MM.1S (cell line): ENCODE measurements at regions not wholly inside any gene's neighbourhood (a gene's known extent, or its start where the extent isn't known, plus 50 kb on each side); places are given as distances from the start of the nearest gene placed in this dataset.

Experiments used
- DNase-seq: peaks from one replicate; pipeline ENCODE4 v3.0.0-alpha.2; 2015
- H2AFZ ChIP-seq: fragments of 300-600 bp; sonication (generic); 2 replicates; pipeline ENCODE4 v1.6.0; 2016; ENCODE audit warnings: antibody characterized with exemption, low read length
- H3F3A ChIP-seq: fragments of 300-600 bp; sonication (generic); 2 replicates; pipeline ENCODE4 v1.6.1; 2016; ENCODE audit warnings: mild to moderate bottlenecking, antibody characterized with exemption, low read length, moderate library complexity, mixed read lengths; ENCODE audit not compliant: insufficient read depth
- H3K27ac ChIP-seq: fragments of 300-600 bp; sonication (generic); 2 replicates; pipeline ENCODE4 v1.5.1; 2016; ENCODE audit warnings: mild to moderate bottlenecking, low read length
- H3K27me3 ChIP-seq: fragments of 300-600 bp; sonication (generic); replicated peaks from 2 replicates; pipeline ENCODE4 v1.6.0; 2016; ENCODE audit warnings: low read length; ENCODE audit not compliant: insufficient read depth
- H3K36me3 ChIP-seq: fragments of 300-600 bp; sonication (generic); replicated peaks from 2 replicates; pipeline ENCODE4 v1.6.1; 2016; ENCODE audit warnings: mild to moderate bottlenecking, low read length, mixed read lengths; ENCODE audit not compliant: insufficient read depth
- H3K4me1 ChIP-seq: fragments of 300-600 bp; sonication (generic); 2 replicates; pipeline ENCODE4 v1.6.1; 2016; ENCODE audit warnings: low read length, mixed read lengths
- H3K4me2 ChIP-seq: fragments of 300-600 bp; sonication (generic); 2 replicates; pipeline ENCODE4 v1.6.0; 2016; ENCODE audit warnings: low read depth, low read length
- H3K4me3 ChIP-seq: fragments of 300-600 bp; sonication (generic); 2 replicates; pipeline ENCODE4 v1.5.1; 2016; ENCODE audit warnings: low read length, mixed read lengths
- H3K79me2 ChIP-seq: fragments of 300-600 bp; sonication (generic); 2 replicates; pipeline ENCODE4 v1.6.1; 2016; ENCODE audit warnings: mixed run types, low read length, mixed read lengths
- H3K9ac ChIP-seq: fragments of 300-600 bp; sonication (generic); 2 replicates; pipeline ENCODE4 v1.6.1; 2016; ENCODE audit warnings: low read length, mixed read lengths
- H3K9me2 ChIP-seq: fragments of 300-600 bp; sonication (generic); replicated peaks from 2 replicates; pipeline ENCODE4 v1.6.1; 2016; ENCODE audit warnings: mild to moderate bottlenecking, low read length, mixed read lengths; ENCODE audit not compliant: insufficient read depth
- H3K9me3 ChIP-seq: fragments of 300-600 bp; sonication (generic); replicated peaks from 2 replicates; pipeline ENCODE4 v1.6.1; 2016; ENCODE audit warnings: mild to moderate bottlenecking, low read length, mixed read lengths; ENCODE audit not compliant: insufficient read depth
- H4K20me1 ChIP-seq: fragments of 300-600 bp; sonication (generic); 2 replicates; pipeline ENCODE4 v1.6.1; 2016; ENCODE audit warnings: mild to moderate bottlenecking, low read length, moderate library complexity, mixed read lengths; ENCODE audit not compliant: insufficient read depth
- CTCF ChIP-seq: fragments of 300-600 bp; sonication (generic); IDR thresholded peaks from 2 replicates; pipeline ENCODE4 v1.5.1; 2016; ENCODE audit warnings: antibody characterized with exemption, low read length, mixed read lengths
- EZH2 ChIP-seq: fragments of 300-600 bp; sonication (generic); optimal IDR thresholded peaks from 2 replicates; pipeline ENCODE3; 2017; ENCODE audit warnings: low read depth, mild to moderate bottlenecking, antibody characterized with exemption, low read length, mixed read lengths
- EZH2phosphoT487 ChIP-seq: fragments of 300-600 bp; sonication (generic); IDR thresholded peaks from 2 replicates; pipeline ENCODE4 v1.6.1; 2018; ENCODE audit warnings: antibody characterized with exemption, low read length

DNA sequence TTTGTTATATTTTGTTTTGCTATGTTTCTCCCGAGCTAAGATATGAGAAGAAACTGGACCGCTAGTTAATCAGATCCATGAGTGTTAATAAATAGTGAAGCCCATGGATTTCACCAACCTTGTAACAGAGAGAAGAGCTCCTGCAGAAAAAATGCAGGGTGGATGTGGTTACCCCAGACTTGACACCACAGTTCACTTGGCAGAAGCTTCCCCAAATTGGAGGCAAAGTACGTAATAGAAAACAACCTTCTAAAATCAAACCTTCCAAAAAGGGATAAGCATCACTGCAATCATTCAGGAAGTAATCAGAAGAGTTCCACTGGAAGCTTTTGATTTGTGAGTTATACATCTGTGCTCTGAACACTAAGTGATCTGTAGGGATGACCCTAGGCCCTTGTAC, 267.5 kb downstream of the ACTL7B start:
- H3K9me3 ChIP-seq: no peaks in the 10 kb centered on the region
- no peaks in the 10 kb centered on the region for H3K79me2 ChIP-seq
- no peaks in the 10 kb centered on the region for H4K20me1 ChIP-seq
- no peaks in the 10 kb centered on the region for H3K36me3 ChIP-seq
- H3K27ac ChIP-seq: no peak overlapping the region
- no peaks in the 10 kb centered on the region for H3K9me2 ChIP-seq
- no peak overlapping the region for H3K4me3 ChIP-seq
- H3K4me1 ChIP-seq: no peaks in the 10 kb centered on the region
- H3K9ac ChIP-seq: no peak overlapping the region
- no peak overlapping the region for H3K4me2 ChIP-seq
- DNase-seq: no peak
- H3F3A ChIP-seq: no peaks in the 10 kb centered on the region
- H3K27me3 ChIP-seq: no peaks in the 10 kb centered on the region
- TF ChIP-seq EZH2: no peak
- TF ChIP-seq CTCF: no peak
- no peak for TF ChIP-seq EZH2phosphoT487
- H2AFZ ChIP-seq: no peak overlapping the region

DNA sequence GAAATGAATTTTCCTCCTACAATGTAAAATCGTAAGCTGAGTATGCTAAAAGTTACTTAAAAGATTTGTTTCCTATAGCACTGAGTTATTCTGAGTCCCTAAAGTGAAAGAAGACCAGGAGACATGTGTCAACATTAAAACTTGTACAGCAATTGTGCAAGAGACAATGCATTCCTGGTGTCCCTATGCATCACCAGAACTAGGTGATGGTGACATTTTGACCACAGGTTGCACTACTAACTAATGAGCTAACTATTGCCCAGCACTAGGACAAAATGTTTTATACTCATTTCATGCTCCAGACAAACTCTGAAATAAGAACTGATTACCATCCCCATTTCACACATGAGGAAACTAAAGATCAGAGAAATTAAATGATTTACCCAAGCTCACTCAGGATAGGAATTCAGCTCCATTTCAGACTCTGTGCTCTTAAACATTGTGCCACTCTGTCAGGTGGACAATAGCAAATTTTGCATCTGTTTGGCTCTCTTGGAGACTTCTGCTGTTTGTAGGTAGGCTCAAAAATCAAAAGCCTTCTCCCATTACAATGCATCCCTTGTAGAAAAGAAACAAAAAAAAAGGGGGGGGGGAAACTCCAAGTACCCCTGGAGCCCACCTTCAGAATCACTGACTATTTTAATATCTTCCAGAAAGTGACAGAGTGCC, 269.2 kb downstream of the ACTL7B start:
- H2AFZ ChIP-seq: no peak overlapping the region
- TF ChIP-seq EZH2: no peak
- no peak for TF ChIP-seq EZH2phosphoT487
- no peak for TF ChIP-seq CTCF
- no peaks in the 10 kb centered on the region for H3K9me3 ChIP-seq
- H3K4me1 ChIP-seq: no peaks in the 10 kb centered on the region
- H3K79me2 ChIP-seq: no peaks in the 10 kb centered on the region
- H3K9me2 ChIP-seq: no peaks in the 10 kb centered on the region
- no peak overlapping the region for H3K27ac ChIP-seq
- no peaks in the 10 kb centered on the region for H3K27me3 ChIP-seq
- H3F3A ChIP-seq: no peaks in the 10 kb centered on the region
- no peak overlapping the region for H3K9ac ChIP-seq
- no peak overlapping the region for H3K4me3 ChIP-seq
- no peaks in the 10 kb centered on the region for H3K36me3 ChIP-seq
- no peak overlapping the region for H3K4me2 ChIP-seq
- H4K20me1 ChIP-seq: no peaks in the 10 kb centered on the region
- no peak for DNase-seq

DNA sequence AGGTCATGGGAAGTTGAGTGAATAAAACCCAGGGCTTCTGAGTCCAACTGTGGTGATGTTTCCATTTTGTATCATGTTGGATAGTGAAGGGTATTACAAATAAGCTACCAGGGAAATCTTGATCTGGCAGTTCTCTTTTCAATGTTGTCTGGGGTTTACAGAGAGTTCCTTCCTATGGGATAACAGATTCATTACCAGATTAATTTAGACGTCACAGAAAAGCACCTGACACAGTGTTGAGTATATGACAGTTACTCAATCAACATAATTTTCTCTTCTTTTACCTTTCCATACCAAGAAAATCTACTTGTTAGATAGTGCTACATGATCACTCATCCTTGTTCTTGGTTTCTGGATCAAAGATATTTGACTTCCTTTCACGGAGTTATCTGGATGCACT, 270.9 kb downstream of the ACTL7B start:
- no peaks in the 10 kb centered on the region for H3K9me2 ChIP-seq
- no peak overlapping the region for H3K4me3 ChIP-seq
- no peaks in the 10 kb centered on the region for H4K20me1 ChIP-seq
- no peaks in the 10 kb centered on the region for H3K36me3 ChIP-seq
- no peak overlapping the region for H3K4me2 ChIP-seq
- no peak overlapping the region for H3K27ac ChIP-seq
- H3F3A ChIP-seq: no peaks in the 10 kb centered on the region
- H3K79me2 ChIP-seq: no peaks in the 10 kb centered on the region
- TF ChIP-seq EZH2phosphoT487 (no peak), CTCF (no peak), EZH2 (no peak)
- H3K9me3 ChIP-seq: no peaks in the 10 kb centered on the region
- H3K27me3 ChIP-seq: no peaks in the 10 kb centered on the region
- H2AFZ ChIP-seq: no peak overlapping the region
- H3K4me1 ChIP-seq: no peaks in the 10 kb centered on the region
- no peak overlapping the region for H3K9ac ChIP-seq
- DNase-seq: no peak
